Neural progenitor cell (in vitro differentiated cells): ENCODE measurements at regions not wholly inside any gene's neighbourhood (a gene's known extent, or its start where the extent isn't known, plus 50 kb on each side); places are given as distances from the start of the nearest gene placed in this dataset.
A peak's percentile ranks its signal among the peaks of the same experiment; 100 is the strongest.

Experiments used
- DNase-seq: peaks from one replicate; pipeline ENCODE4 v3.0.0-alpha.2; 2016; ENCODE audit warnings: low spot score
- H2AFZ ChIP-seq: fragments of 200-600 bp; sonication (generic); replicated peaks from 2 replicates; pipeline ENCODE4 v1.6.1; 2016; ENCODE audit warnings: antibody characterized with exemption
- H3F3A ChIP-seq: fragments of 200-600 bp; sonication (generic); 2 replicates; pipeline ENCODE4 v1.6.1; 2016; ENCODE audit warnings: antibody characterized with exemption, low read depth
- H3K27ac ChIP-seq: fragments of 200-600 bp; sonication (generic); 2 replicates; pipeline ENCODE4 v1.5.1; 2016; ENCODE audit warnings: mild to moderate bottlenecking
- H3K27me3 ChIP-seq: fragments of 200-600 bp; sonication (generic); 2 replicates; pipeline ENCODE4 v1.6.1; 2016; ENCODE audit warnings: mild to moderate bottlenecking, moderate library complexity
- H3K36me3 ChIP-seq: fragments of 200-600 bp; sonication (generic); 2 replicates; pipeline ENCODE4 v1.5.1; 2016
- H3K4me1 ChIP-seq: fragments of 200-600 bp; sonication (generic); 2 replicates; pipeline ENCODE4 v1.6.1; 2016; ENCODE audit warnings: mixed run types
- H3K4me2 ChIP-seq: fragments of 200-600 bp; sonication (generic); 2 replicates; pipeline ENCODE4 v1.6.1; 2016
- H3K4me3 ChIP-seq: fragments of 200-600 bp; sonication (generic); 2 replicates; pipeline ENCODE4 v1.5.1; 2016
- H3K79me2 ChIP-seq: fragments of 200-600 bp; sonication (generic); 2 replicates; pipeline ENCODE4 v1.6.1; 2016; ENCODE audit warnings: low read depth
- H3K9ac ChIP-seq: fragments of 200-600 bp; sonication (generic); 2 replicates; pipeline ENCODE4 v1.6.1; 2016
- H3K9me3 ChIP-seq: fragments of 200-600 bp; sonication (generic); 2 replicates; pipeline ENCODE4 v1.5.1; 2016; ENCODE audit warnings: low read depth
- H4K20me1 ChIP-seq: fragments of 200-600 bp; sonication (generic); 2 replicates; pipeline ENCODE4 v1.6.1; 2016; ENCODE audit warnings: low read depth
- H3K27ac Mint-ChIP-seq: 3 replicates; pipeline ENCODE4 v1.8.0; 2021; ENCODE audit warnings: mixed read lengths
- H3K27me3 Mint-ChIP-seq: 2 replicates; pipeline ENCODE4 v1.8.0; 2022; ENCODE audit warnings: low read depth, mild to moderate bottlenecking, inconsistent platforms, moderate library complexity, mixed read lengths; ENCODE audit not compliant: insufficient read depth
- H3K36me3 Mint-ChIP-seq: 3 replicates; pipeline ENCODE4 v1.8.0; 2021; ENCODE audit warnings: mixed read lengths
- H3K4me1 Mint-ChIP-seq: 3 replicates; pipeline ENCODE4 v1.8.0; 2021; ENCODE audit warnings: mixed read lengths
- H3K4me3 Mint-ChIP-seq: 3 replicates; pipeline ENCODE4 v1.8.0; 2021; ENCODE audit warnings: mild to moderate bottlenecking, moderate library complexity, mixed read lengths
- H3K9me3 Mint-ChIP-seq: 3 replicates; pipeline ENCODE4 v1.8.0; 2020; ENCODE audit warnings: mixed read lengths
- EZH2 ChIP-seq: fragments of 200-600 bp; sonication (generic); IDR thresholded peaks from 2 replicates; pipeline ENCODE4 v1.6.1; 2017; ENCODE audit warnings: antibody characterized with exemption, mild to moderate bottlenecking, moderate library complexity
- EZH2phosphoT487 ChIP-seq: fragments of 200-600 bp; sonication (generic); IDR thresholded peaks from 2 replicates; pipeline ENCODE4 v1.6.1; 2017; ENCODE audit warnings: antibody characterized with exemption
- TF ChIP-seq, protein P1 (sequence below): fragments of 200-600 bp; sonication (generic); IDR thresholded peaks from 2 replicates; pipeline ENCODE4 v1.5.1; 2017; ENCODE audit warnings: antibody characterized with exemption, mild to moderate bottlenecking

DNA sequence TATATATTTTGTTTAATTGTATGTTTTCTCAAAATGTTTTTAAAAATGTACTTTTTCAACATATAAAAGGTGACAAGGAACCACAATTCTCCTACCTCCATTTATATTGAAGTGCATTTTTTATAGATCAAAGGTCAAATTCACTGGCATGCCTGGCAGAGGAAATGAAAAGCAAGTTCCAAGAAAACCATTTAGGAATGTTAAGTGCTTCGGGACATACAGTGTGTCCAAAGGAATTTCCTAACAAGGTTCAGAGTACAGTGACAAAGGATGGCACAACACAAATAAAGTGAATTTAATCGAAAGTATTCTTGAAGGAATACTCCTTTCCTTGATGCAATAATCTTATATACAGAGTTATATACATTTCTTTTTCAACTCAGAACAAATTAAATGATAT lies 242.3 kb downstream of the CCER1 start:
- Mint-ChIP-seq H3K4me3 (no peak overlapping the region), H3K27me3 (no peaks in the 10 kb centered on the region), H3K36me3 (no peaks in the 10 kb centered on the region), H3K27ac (no peak overlapping the region), H3K4me1 (peaks cover 2% of the 10 kb centered on the region), H3K9me3 (no peaks in the 10 kb centered on the region)
- Histone ChIP-seq H3K4me1 (no peaks in the 10 kb centered on the region), H3K4me2 (no peak overlapping the region), H3K79me2 (no peaks in the 10 kb centered on the region), H3K36me3 (no peaks in the 10 kb centered on the region), H3K9ac (no peak overlapping the region), H4K20me1 (no peaks in the 10 kb centered on the region), H3K27ac (no peak overlapping the region), H3K9me3 (no peaks in the 10 kb centered on the region), H2AFZ (no peak overlapping the region), H3F3A (no peaks in the 10 kb centered on the region), H3K27me3 (no peaks in the 10 kb centered on the region), H3K4me3 (no peak overlapping the region)
- no peak for DNase-seq
- TF ChIP-seq, protein P1, sequence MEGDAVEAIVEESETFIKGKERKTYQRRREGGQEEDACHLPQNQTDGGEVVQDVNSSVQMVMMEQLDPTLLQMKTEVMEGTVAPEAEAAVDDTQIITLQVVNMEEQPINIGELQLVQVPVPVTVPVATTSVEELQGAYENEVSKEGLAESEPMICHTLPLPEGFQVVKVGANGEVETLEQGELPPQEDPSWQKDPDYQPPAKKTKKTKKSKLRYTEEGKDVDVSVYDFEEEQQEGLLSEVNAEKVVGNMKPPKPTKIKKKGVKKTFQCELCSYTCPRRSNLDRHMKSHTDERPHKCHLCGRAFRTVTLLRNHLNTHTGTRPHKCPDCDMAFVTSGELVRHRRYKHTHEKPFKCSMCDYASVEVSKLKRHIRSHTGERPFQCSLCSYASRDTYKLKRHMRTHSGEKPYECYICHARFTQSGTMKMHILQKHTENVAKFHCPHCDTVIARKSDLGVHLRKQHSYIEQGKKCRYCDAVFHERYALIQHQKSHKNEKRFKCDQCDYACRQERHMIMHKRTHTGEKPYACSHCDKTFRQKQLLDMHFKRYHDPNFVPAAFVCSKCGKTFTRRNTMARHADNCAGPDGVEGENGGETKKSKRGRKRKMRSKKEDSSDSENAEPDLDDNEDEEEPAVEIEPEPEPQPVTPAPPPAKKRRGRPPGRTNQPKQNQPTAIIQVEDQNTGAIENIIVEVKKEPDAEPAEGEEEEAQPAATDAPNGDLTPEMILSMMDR = no peak
- no peak for TF ChIP-seq EZH2phosphoT487
- no peak for TF ChIP-seq EZH2

DNA sequence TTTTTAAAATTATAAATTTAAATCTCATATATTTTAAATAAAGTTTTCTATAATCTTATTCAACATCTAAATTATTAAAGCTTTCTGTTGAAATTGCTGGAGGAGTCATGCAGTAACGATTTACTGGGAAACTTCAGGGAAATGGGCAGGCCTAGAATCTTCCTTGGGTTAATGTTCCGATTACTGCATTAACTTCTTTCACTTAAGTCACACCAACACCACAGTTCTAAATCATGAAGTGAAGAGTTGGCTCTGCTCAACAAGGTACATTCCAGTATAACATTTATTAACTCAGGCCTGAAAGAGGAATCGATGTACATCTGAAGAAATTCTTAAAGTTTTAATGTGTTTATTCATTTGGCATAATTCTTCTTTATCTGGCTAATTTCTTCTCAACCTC lies 244.3 kb downstream of the CCER1 start:
- Histone ChIP-seq H2AFZ (no peak overlapping the region), H3K27me3 (no peaks in the 10 kb centered on the region), H3K79me2 (no peaks in the 10 kb centered on the region), H3K36me3 (no peaks in the 10 kb centered on the region), H3F3A (no peaks in the 10 kb centered on the region), H3K4me1 (no peaks in the 10 kb centered on the region), H3K4me2 (no peak overlapping the region), H3K4me3 (no peak overlapping the region), H3K9me3 (no peaks in the 10 kb centered on the region), H4K20me1 (no peaks in the 10 kb centered on the region), H3K27ac (no peak overlapping the region), H3K9ac (no peak overlapping the region)
- Mint-ChIP-seq H3K4me3 (no peak overlapping the region), H3K4me1 (no peaks in the 10 kb centered on the region), H3K36me3 (no peaks in the 10 kb centered on the region), H3K27me3 (no peaks in the 10 kb centered on the region), H3K27ac (no peak overlapping the region), H3K9me3 (no peaks in the 10 kb centered on the region)
- DNase-seq = no peak
- TF ChIP-seq EZH2 = no peak
- TF ChIP-seq, protein P1 = no peak
- no peak for TF ChIP-seq EZH2phosphoT487

DNA sequence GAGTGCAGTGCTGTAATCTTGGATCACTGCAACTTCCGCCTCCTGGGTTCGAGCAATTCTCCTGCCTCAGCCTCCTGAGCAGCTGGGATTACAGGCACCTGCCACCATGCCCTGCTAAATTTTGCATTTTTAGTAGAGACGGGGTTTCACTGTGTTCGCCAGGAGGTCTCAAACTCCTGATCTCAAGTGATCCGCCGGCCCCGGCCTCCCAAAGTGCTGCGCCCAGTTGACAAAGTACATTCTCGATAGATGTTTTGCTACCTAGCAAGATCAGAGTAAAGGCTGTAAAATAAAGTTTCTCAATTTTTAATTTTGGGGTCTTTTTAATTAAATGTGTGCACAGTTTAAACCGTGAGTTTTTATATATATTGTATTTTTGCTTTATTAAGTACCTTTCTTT lies 248.9 kb downstream of the CCER1 start:
- Histone ChIP-seq H3K27ac (no peak overlapping the region), H3K27me3 (no peaks in the 10 kb centered on the region), H3K9me3 (no peaks in the 10 kb centered on the region), H3F3A (no peaks in the 10 kb centered on the region), H3K4me1 (no peaks in the 10 kb centered on the region), H3K36me3 (no peaks in the 10 kb centered on the region), H2AFZ (peak overlapping the region; percentile 61), H3K9ac (no peak overlapping the region), H3K4me3 (no peak overlapping the region), H3K79me2 (no peaks in the 10 kb centered on the region), H3K4me2 (no peak overlapping the region), H4K20me1 (no peaks in the 10 kb centered on the region)
- TF ChIP-seq, protein P1 = no peak
- TF ChIP-seq EZH2phosphoT487 (no peak), EZH2 (no peak)
- Mint-ChIP-seq H3K36me3 (no peaks in the 10 kb centered on the region), H3K27me3 (no peaks in the 10 kb centered on the region), H3K4me3 (no peak overlapping the region), H3K27ac (no peak overlapping the region), H3K9me3 (no peaks in the 10 kb centered on the region), H3K4me1 (no peaks in the 10 kb centered on the region)
- no peak for DNase-seq

DNA sequence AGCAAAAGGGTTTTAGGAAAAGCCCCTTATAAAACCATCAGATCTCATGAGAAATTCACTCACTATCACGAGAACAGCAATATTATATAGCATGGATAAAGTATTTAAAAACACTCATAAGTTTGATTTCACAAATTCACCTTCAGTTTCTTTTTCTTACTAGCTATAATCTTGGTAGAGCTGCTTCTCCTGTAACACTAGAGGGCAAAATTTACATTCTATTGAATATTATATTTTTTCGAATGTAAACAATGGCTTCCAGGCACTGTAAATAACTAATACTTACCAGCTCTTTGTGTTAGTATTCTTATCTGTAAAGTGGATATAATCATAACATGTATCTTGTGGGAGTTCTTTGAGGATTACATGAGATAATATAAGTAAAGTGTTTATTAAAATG lies 259.6 kb downstream of the CCER1 start:
- Histone ChIP-seq H3K9me3 (no peaks in the 10 kb centered on the region), H3F3A (no peaks in the 10 kb centered on the region), H3K9ac (no peak overlapping the region), H3K27ac (no peak overlapping the region), H3K4me2 (no peak overlapping the region), H3K79me2 (no peaks in the 10 kb centered on the region), H3K36me3 (no peaks in the 10 kb centered on the region), H2AFZ (no peak overlapping the region), H3K4me3 (no peak overlapping the region), H3K27me3 (no peaks in the 10 kb centered on the region), H3K4me1 (no peaks in the 10 kb centered on the region), H4K20me1 (no peaks in the 10 kb centered on the region)
- Mint-ChIP-seq H3K4me3 (no peak overlapping the region), H3K4me1 (no peaks in the 10 kb centered on the region), H3K27me3 (no peaks in the 10 kb centered on the region), H3K36me3 (peaks cover 2% of the 10 kb centered on the region), H3K9me3 (no peaks in the 10 kb centered on the region), H3K27ac (no peak overlapping the region)
- TF ChIP-seq EZH2phosphoT487 = no peak
- TF ChIP-seq, protein P1 = no peak
- TF ChIP-seq EZH2 = no peak
- no peak for DNase-seq
